Peyer's patch (tissue), 4 donors: ENCODE measurements at regions not wholly inside any gene's neighbourhood (a gene's known extent, or its start where the extent isn't known, plus 50 kb on each side); places are given as distances from the start of the nearest gene placed in this dataset.
"Not testable (repeated sequence)": the region's sequence is repeated elsewhere in the genome, so short reads cannot be mapped to it uniquely, and the experiment has no call there.

Experiments
- DNase-seq, 3 donors: peaks; one replicate each; pipeline ENCODE4 v3.0.0-alpha.2; 2017 to 2019
- H3K27ac ChIP-seq, 4 donors: fragments of 200-600 bp; sonication (generic); one replicate each; pipeline ENCODE4 v1.5.1; 2016 to 2019
- H3K27me3 ChIP-seq, 2 donors: fragments of 200-600 bp; sonication (generic); one replicate each; pipeline ENCODE4 v1.5.1; 2019
- H3K36me3 ChIP-seq, 3 donors: fragments of 200-600 bp; sonication (generic); one replicate each; pipeline ENCODE4 v1.5.1; 2016 to 2019
- H3K4me1 ChIP-seq, 4 donors: fragments of 200-600 bp; sonication (generic); one replicate each; pipeline ENCODE4 v1.5.1; 2016 to 2019
- H3K4me3 ChIP-seq, 4 donors: fragments of 200-600 bp; sonication (generic); 1 replicate in 3 of 4; 2 replicates in 1 of 4; pipeline ENCODE4 v1.5.1; 2016 to 2019; ENCODE audit warnings: mild to moderate bottlenecking in 1 of 4
- H3K9me3 ChIP-seq, 4 donors: fragments of 200-600 bp; sonication (generic); one replicate each; pipeline ENCODE4 v1.5.1; 2016 to 2019; ENCODE audit warnings: mild to moderate bottlenecking in 1 of 4
- POLR2A ChIP-seq, 2 donors: fragments of 450-650 bp; IDR thresholded peaks; one replicate each; pipeline ENCODE4 v1.5.1; 2017; ENCODE audit warnings: antibody characterized with exemption in 2 of 2, mild to moderate bottlenecking in 2 of 2, moderate library complexity in 2 of 2
- TF ChIP-seq, protein P1 (sequence below), 6 experiments: fragments of 450-650 bp in 4 of 6; fragments of 200-600 bp in 2 of 6; sonication (generic) in 1 of 6; IDR thresholded peaks; one replicate each; pipeline ENCODE4 v1.5.1; 2017 to 2019; ENCODE audit warnings: antibody characterized with exemption in 6 of 6, mild to moderate bottlenecking in 3 of 6, moderate library complexity in 1 of 6

DNA sequence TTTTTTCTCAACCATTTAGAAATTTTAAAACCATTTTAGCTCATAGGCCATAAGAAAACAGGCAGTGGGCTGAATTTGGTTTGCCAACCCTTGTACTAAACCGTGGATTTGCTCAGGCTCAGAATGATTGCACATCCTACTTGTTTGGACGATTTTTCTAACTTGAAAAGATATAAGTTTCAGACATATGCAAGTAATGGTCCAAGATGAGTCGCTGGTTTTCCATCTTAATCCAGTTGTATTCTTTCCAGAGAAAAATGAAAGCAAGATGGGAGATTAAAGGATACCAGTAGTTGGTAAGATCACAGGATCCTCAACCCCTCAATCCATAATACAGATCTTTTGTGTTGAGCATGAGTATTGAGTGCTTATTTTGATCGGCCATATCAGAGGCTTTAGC, 250.9 kb downstream of the TINAG start:
- DNase-seq: no peak
- Histone ChIP-seq H3K9me3 (peaks cover 0 to 4% (median 0%) of the 10 kb centered on the region in 4 donors), H3K27ac (no peak overlapping the region), H3K27me3 (no peaks in the 10 kb centered on the region), H3K4me1 (no peaks in the 10 kb centered on the region), H3K4me3 (no peak overlapping the region), H3K36me3 (no peaks in the 10 kb centered on the region)
- TF ChIP-seq POLR2A (IDR thresholded peaks at IDR 0.05): no peak
- TF ChIP-seq, protein P1, sequence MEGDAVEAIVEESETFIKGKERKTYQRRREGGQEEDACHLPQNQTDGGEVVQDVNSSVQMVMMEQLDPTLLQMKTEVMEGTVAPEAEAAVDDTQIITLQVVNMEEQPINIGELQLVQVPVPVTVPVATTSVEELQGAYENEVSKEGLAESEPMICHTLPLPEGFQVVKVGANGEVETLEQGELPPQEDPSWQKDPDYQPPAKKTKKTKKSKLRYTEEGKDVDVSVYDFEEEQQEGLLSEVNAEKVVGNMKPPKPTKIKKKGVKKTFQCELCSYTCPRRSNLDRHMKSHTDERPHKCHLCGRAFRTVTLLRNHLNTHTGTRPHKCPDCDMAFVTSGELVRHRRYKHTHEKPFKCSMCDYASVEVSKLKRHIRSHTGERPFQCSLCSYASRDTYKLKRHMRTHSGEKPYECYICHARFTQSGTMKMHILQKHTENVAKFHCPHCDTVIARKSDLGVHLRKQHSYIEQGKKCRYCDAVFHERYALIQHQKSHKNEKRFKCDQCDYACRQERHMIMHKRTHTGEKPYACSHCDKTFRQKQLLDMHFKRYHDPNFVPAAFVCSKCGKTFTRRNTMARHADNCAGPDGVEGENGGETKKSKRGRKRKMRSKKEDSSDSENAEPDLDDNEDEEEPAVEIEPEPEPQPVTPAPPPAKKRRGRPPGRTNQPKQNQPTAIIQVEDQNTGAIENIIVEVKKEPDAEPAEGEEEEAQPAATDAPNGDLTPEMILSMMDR (IDR thresholded peaks at IDR 0.05): no peak

DNA sequence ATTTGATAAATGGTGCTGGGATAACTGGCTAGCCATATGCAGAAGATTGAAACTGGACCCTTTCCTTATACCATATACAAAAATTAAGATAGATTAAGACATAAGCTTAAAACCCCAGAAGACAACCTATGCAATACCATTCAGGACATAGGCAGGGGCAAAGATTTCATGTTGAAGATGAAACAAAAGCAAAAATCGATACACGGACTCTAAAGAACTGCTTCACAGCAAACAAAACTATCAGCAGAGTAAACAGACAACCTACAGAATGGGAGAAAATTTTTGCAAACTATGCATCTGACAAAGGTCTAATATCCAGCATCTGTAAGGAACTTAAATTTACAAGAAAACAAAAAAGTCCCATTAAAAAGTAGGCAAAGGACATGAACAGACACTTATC, 255.9 kb downstream of the TINAG start:
- not testable (repeated sequence) for H3K27me3 ChIP-seq, H3K4me1 ChIP-seq, H3K9me3 ChIP-seq, H3K27ac ChIP-seq, H3K36me3 ChIP-seq, H3K4me3 ChIP-seq, DNase-seq

- DNase-seq: no peak
- Histone ChIP-seq H3K4me1 (no peaks in the 10 kb centered on the region), H3K4me3 (no peak overlapping the region), H3K36me3 (no peaks in the 10 kb centered on the region), H3K9me3 (no peaks in the 10 kb centered on the region), H3K27me3 (no peaks in the 10 kb centered on the region), H3K27ac (no peak overlapping the region)
- TF ChIP-seq POLR2A (IDR thresholded peaks at IDR 0.05): no peak
- TF ChIP-seq, protein P1 (IDR thresholded peaks at IDR 0.05): no peak
Measured at GRCh38 chr6:54574671-54575070, 266.4 kb downstream of the TINAG start.

DNA sequence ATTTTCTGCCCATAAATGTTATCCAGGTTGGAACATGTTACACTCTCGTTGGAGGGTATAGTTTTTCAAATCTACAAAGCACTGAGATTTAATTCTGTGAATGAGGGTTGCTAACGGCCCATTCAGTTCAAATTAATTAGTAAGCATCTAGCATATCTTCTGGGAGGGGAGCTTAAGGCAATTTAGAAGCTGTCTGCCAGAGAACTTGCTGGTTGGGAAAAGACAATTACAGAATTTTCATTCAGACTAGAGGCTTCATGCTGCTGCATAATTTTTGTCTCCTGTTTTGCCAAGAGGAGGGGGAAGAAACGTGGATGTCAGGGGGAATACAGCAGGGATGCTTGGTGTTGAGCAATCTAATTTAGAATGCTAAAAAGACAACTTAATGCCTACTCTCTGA, 268.3 kb upstream of the FAM83B start:
- Histone ChIP-seq H3K4me1 (no peaks in the 10 kb centered on the region), H3K9me3 (no peaks in the 10 kb centered on the region), H3K36me3 (no peaks in the 10 kb centered on the region), H3K27me3 (no peaks in the 10 kb centered on the region), H3K4me3 (no peak overlapping the region), H3K27ac (no peak overlapping the region)
- no peak for DNase-seq
- TF ChIP-seq, protein P1 (IDR thresholded peaks at IDR 0.05): no peak
- TF ChIP-seq POLR2A (IDR thresholded peaks at IDR 0.05): no peak

DNA sequence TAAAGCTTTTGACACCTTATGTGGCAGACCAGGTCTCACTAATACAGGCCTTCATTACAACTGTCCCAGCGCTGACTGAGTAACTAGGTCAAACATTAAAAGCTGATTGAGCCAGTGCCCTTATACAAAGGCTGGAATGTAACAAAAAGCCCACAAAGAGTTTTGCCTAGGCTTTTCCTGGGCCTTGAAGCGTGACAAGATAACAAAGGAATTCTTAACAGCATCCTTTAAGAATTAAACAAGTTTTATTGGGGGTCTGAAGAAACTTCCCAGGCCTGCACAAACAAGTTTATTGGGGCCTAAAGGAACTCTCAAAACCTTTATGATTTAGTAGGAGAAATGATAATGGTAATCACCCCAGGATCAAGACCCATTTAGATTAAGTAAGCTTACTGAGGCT, 267.6 kb upstream of the FAM83B start:
- Histone ChIP-seq H3K4me1 (no peaks in the 10 kb centered on the region), H3K36me3 (no peaks in the 10 kb centered on the region), H3K27ac (no peak overlapping the region), H3K4me3 (no peak overlapping the region), H3K9me3 (no peaks in the 10 kb centered on the region), H3K27me3 (no peaks in the 10 kb centered on the region)
- no peak for DNase-seq
- TF ChIP-seq POLR2A (IDR thresholded peaks at IDR 0.05): no peak
- TF ChIP-seq, protein P1 (IDR thresholded peaks at IDR 0.05): no peak

DNA sequence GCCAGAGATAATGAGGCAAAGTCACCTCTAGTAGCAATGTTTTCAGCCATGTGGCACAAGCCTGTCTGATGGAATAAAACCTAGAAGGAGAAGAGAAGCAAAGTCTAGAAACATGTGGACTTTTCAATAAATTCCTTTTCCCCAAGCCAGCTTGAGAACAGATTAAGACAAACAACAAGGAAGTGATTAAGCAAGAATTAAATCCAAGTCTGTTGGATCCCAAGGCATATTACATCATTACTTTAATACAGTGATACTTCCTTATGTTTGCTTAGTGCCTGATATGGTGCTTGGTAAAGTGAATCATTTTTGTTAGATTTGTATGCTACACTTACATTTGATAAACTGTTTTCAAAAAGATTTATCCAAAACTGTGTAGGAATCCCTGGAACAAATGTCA, 260.3 kb upstream of the FAM83B start:
- H3K9me3 ChIP-seq: peaks cover 0 to 4% (median 0%) of the 10 kb centered on the region in 4 donors
- DNase-seq: no peak
- H3K27me3 ChIP-seq: no peaks in the 10 kb centered on the region
- H3K4me3 ChIP-seq: no peak overlapping the region
- TF ChIP-seq, protein P1 (IDR thresholded peaks at IDR 0.05): no peak
- no peak for TF ChIP-seq POLR2A (IDR thresholded peaks at IDR 0.05)
- H3K27ac ChIP-seq: no peak overlapping the region
- no peaks in the 10 kb centered on the region for H3K4me1 ChIP-seq
- H3K36me3 ChIP-seq: no peaks in the 10 kb centered on the region
